ENCODE measurements at regions not wholly inside any gene's neighbourhood (a gene's known extent, or its start where the extent isn't known, plus 50 kb on each side); places are given as distances from the start of the nearest gene placed in this dataset.

DNA sequence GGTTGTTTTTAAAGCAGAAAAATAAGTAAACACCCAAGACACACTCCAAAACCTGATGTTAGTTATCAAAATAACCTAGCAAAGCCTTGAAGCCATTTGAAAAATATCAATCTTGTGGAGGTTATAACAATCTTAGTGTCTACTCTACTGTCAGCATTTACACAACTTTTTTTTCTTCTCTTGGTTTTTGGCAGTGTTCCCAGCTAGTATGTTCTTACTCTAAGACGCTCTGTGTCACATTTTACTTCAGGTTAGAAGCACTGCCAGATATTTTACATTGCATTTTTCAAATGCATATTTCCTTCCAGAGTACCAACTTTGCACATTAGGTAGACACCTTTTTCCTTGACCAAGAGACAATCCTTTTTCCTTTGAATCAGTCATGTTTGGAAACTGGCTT lies 114.0 kb upstream of the INPP4B start:
- no peak overlapping the region for H3K4me3 ChIP-seq (ENCODE audit: control insufficient read depth, low read depth, low read length)
- TF ChIP-seq, protein P1, sequence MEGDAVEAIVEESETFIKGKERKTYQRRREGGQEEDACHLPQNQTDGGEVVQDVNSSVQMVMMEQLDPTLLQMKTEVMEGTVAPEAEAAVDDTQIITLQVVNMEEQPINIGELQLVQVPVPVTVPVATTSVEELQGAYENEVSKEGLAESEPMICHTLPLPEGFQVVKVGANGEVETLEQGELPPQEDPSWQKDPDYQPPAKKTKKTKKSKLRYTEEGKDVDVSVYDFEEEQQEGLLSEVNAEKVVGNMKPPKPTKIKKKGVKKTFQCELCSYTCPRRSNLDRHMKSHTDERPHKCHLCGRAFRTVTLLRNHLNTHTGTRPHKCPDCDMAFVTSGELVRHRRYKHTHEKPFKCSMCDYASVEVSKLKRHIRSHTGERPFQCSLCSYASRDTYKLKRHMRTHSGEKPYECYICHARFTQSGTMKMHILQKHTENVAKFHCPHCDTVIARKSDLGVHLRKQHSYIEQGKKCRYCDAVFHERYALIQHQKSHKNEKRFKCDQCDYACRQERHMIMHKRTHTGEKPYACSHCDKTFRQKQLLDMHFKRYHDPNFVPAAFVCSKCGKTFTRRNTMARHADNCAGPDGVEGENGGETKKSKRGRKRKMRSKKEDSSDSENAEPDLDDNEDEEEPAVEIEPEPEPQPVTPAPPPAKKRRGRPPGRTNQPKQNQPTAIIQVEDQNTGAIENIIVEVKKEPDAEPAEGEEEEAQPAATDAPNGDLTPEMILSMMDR (IDR thresholded peaks at IDR 0.05; ENCODE audit: control insufficient read depth, insufficient read depth, low read depth, low read length, missing control alignments) = no peak
- no peak for DNase-seq (ENCODE audit: low read depth)

DNA sequence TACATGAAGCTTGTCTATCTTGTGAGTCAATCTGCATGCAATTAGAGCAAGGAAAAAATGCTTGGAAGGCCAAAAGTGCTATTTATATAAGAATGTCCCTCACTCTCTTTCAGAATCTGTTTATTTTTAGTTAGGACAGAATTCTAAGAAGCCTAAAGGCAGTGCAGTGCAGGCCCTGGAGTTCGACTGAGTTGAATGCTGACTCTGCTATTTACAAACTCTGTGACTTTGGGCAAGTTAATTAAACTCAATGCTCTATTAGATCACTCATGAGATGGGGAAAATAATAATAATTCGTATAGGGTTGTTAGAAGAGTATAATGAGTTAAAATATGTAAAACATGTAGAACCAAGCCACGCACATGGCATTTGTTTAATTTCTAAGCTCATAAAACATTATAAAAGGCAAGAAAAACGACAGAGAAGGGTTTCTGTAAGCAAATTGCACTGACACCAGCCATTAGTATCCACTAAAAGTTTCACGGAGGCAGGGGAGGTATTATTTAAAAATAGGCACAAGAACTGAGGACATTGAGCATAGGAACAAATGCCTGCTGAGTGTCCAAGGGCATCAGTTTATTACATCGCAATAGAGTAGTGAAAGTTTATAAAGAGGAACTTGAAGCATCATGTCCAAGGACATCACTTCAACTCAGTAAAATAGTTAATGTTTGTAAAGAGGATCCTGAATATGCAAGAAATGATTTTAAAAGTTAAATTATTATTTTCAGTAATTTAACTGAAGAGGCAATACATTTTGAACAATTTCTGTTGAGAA lies 115.0 kb upstream of the INPP4B start:
- no peak overlapping the region for H3K4me3 ChIP-seq (ENCODE audit: control insufficient read depth, low read depth, low read length)
- DNase-seq (ENCODE audit: low read depth) = no peak
- TF ChIP-seq, protein P1 (IDR thresholded peaks at IDR 0.05; ENCODE audit: control insufficient read depth, insufficient read depth, low read depth, low read length, missing control alignments) = no peak

DNA sequence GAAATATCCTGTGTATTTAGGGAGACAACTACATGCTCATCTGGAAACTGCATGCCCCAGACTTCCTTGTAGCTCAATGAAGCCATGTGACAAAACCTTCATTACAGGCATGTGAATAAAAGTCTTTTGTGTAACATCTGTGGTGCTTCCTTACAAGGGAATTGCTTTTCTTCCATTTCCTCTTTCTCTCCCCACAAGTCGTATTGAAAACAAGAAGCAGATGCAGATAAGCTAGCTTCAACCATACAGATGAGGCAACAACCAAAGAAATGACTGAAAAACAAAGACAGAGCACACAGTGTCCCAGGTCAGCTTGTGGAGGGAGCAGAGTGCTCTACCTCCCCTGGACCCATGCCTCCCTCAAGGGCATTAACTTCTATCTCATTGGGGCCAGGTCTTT lies 115.8 kb upstream of the INPP4B start:
- no peak for DNase-seq (ENCODE audit: low read depth)
- H3K4me3 ChIP-seq (ENCODE audit: control insufficient read depth, low read depth, low read length) = no peak overlapping the region
- TF ChIP-seq, protein P1 (IDR thresholded peaks at IDR 0.05; ENCODE audit: control insufficient read depth, insufficient read depth, low read depth, low read length, missing control alignments) = no peak

DNA sequence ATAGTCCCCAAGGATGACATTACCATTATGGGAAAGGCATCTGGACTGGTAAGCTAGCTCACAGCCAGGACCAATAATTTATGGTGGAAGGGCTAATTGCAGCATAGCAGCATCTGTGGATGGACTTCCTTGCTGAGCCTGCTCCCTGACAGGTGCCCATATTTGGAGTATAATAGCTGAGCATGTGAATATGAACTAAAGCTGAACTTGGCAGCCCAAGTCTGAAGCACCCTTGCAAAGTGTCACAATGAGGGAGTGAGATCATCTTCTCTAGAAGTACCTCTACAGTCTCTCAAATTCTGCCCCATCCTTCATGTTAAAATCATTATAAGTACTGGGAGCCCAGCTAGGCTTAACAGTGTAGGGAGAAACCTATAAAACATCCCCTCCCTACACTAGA lies 128.2 kb upstream of the INPP4B start:
- no peak for DNase-seq (ENCODE audit: low read depth)
- TF ChIP-seq, protein P1 (IDR thresholded peaks at IDR 0.05; ENCODE audit: control insufficient read depth, insufficient read depth, low read depth, low read length, missing control alignments) = no peak
- H3K4me3 ChIP-seq (ENCODE audit: control insufficient read depth, low read depth, low read length) = no peak overlapping the region

DNA sequence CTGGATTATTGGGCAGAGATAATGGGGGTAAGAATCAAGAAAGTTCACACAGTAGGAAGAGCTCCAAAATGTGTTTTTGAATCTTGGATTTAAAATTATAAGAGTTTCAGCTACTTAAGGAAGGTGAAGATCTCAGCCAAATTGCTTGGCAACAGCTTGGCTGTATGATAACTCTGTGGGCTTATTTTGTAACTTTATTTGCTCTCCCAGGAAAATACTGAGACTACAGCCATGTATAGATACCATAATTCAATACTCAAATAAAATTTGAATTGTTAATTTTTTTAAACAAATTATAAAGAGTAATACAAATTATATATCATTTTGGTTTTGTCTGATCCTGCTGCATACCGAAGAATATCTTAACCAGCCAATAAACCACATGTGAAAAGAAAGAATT lies 129.5 kb upstream of the INPP4B start:
- H3K4me3 ChIP-seq (ENCODE audit: control insufficient read depth, low read depth, low read length) = no peak overlapping the region
- no peak for DNase-seq (ENCODE audit: low read depth)
- TF ChIP-seq, protein P1 (IDR thresholded peaks at IDR 0.05; ENCODE audit: control insufficient read depth, insufficient read depth, low read depth, low read length, missing control alignments) = no peak

DNA sequence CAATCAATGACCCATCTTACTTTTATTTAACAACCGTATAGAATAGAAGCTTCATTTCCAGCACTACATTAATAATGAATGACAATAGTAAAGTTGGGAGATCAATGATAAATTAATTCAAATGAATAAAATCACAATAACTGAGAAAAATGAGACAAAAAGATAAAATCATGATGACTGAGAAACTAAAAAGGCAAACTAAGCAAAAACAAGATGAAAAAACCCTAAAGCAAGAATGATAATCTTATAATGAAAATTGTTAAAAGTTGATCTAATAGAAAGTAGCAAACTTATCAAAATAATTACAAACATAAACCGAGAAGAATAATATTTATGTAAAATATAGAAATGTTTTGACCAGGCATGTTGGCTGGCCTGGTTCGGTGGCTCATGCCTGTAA lies 130.4 kb upstream of the INPP4B start:
- H3K4me3 ChIP-seq (ENCODE audit: control insufficient read depth, low read depth, low read length) = no peak overlapping the region
- TF ChIP-seq, protein P1 (IDR thresholded peaks at IDR 0.05; ENCODE audit: control insufficient read depth, insufficient read depth, low read depth, low read length, missing control alignments) = no peak
- no peak for DNase-seq (ENCODE audit: low read depth)
